Epithelial cell of esophagus (primary cell): ENCODE measurements at regions not wholly inside any gene's neighbourhood (a gene's known extent, or its start where the extent isn't known, plus 50 kb on each side); places are given as distances from the start of the nearest gene placed in this dataset.
"Not testable (repeated sequence)": the region's sequence is repeated elsewhere in the genome, so short reads cannot be mapped to it uniquely, and the experiment has no call there.

Experiments
- DNase-seq: peaks from one replicate; pipeline ENCODE4 v3.0.0; 2010; ENCODE audit warnings: low read depth
- H3K4me3 ChIP-seq: 2 replicates; pipeline ENCODE4 v1.5.1; 2011; ENCODE audit warnings: mild to moderate bottlenecking, low read length, control low read depth
- CTCF ChIP-seq: IDR thresholded peaks from 2 replicates; pipeline ENCODE4 v1.5.1; 2011; ENCODE audit warnings: low read depth, mild to moderate bottlenecking, low read length, control low read depth, inconsistent platforms; ENCODE audit not compliant: insufficient read depth; ENCODE audit errors: missing control alignments

- no peak for TF ChIP-seq CTCF
- no peak for DNase-seq
Observed at GRCh38 chr7:106535234-106535932, 125.6 kb downstream of the CCDC71L start.

GRCh38 chr7:106534271-106534846 is 126.6 kb downstream of the CCDC71L start:
- no peak overlapping the region for H3K4me3 ChIP-seq
- DNase-seq = no peak
- no peak for TF ChIP-seq CTCF

More at GRCh38 chr7:106535234-106535932, 125.6 kb downstream of the CCDC71L start:
- no peak overlapping the region for H3K4me3 ChIP-seq

- H3K4me3 ChIP-seq, DNase-seq: not testable (repeated sequence)
Observed at GRCh38 chr7:106530183-106530582, 130.8 kb downstream of the CCDC71L start.

- not testable (repeated sequence) for H3K4me3 ChIP-seq, DNase-seq
Observed at GRCh38 chr7:106526617-106527016, 134.3 kb downstream of the CCDC71L start.

- no peak for TF ChIP-seq CTCF
- DNase-seq = no peak
- H3K4me3 ChIP-seq = no peak overlapping the region
Observed at GRCh38 chr7:106524690-106525059, 136.3 kb downstream of the CCDC71L start.

GRCh38 chr7:106523482-106523881 is 137.5 kb downstream of the CCDC71L start:
- no peak for DNase-seq
- no peak for TF ChIP-seq CTCF

GRCh38 chr7:106522696-106523095 is 138.3 kb downstream of the CCDC71L start:
- no peak for DNase-seq
- TF ChIP-seq CTCF = no peak
- H3K4me3 ChIP-seq = no peak overlapping the region

More at GRCh38 chr7:106523482-106523881, 137.5 kb downstream of the CCDC71L start:
- no peak overlapping the region for H3K4me3 ChIP-seq

GRCh38 chr7:106521541-106521940 is 139.4 kb downstream of the CCDC71L start:
- no peak for DNase-seq
- H3K4me3 ChIP-seq = no peak overlapping the region
- no peak for TF ChIP-seq CTCF
